Fibroblast of the aortic adventitia (primary cell): ENCODE measurements at regions not wholly inside any gene's neighbourhood (a gene's known extent, or its start where the extent isn't known, plus 50 kb on each side); places are given as distances from the start of the nearest gene placed in this dataset.
A peak's percentile ranks its signal among the peaks of the same experiment; 100 is the strongest.

Experiments used
- DNase-seq: peaks from one replicate; pipeline ENCODE4 v3.0.0-alpha.2; 2010; ENCODE audit warnings: low read depth
- H3K4me3 ChIP-seq: 2 replicates; pipeline ENCODE4 v1.5.1; 2011; ENCODE audit warnings: low read depth, mild to moderate bottlenecking, control low read depth, low read length, moderate library complexity
- TF ChIP-seq, protein P1 (sequence below): IDR thresholded peaks from 2 replicates; pipeline ENCODE4 v1.5.1; 2011; ENCODE audit warnings: mild to moderate bottlenecking, low read length, control low read depth, inconsistent platforms; ENCODE audit not compliant: insufficient read depth

DNA sequence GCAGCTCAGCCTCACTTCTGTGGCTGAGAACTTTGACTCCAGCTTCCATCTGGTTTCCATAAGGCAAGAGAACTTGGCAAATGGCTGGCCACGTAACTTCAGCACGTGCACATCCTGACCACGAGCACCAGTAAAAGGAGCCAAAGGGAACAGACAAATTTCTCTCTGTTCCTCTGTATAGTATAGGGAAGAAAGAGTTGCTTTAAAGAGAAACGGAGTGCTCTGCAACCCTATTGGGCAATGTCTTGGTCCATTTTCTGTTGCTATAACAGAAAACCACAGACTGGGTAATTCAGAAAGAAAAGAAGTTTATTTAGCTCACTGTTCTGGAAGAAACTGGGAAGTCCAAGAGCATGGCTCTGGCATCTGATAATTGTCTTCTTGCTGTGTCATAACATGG is 558.7 kb downstream of the ACTL7B start:
- DNase-seq, result peak; percentile 97
- H3K4me3 ChIP-seq, result no peak overlapping the region
- TF ChIP-seq, protein P1, sequence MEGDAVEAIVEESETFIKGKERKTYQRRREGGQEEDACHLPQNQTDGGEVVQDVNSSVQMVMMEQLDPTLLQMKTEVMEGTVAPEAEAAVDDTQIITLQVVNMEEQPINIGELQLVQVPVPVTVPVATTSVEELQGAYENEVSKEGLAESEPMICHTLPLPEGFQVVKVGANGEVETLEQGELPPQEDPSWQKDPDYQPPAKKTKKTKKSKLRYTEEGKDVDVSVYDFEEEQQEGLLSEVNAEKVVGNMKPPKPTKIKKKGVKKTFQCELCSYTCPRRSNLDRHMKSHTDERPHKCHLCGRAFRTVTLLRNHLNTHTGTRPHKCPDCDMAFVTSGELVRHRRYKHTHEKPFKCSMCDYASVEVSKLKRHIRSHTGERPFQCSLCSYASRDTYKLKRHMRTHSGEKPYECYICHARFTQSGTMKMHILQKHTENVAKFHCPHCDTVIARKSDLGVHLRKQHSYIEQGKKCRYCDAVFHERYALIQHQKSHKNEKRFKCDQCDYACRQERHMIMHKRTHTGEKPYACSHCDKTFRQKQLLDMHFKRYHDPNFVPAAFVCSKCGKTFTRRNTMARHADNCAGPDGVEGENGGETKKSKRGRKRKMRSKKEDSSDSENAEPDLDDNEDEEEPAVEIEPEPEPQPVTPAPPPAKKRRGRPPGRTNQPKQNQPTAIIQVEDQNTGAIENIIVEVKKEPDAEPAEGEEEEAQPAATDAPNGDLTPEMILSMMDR, result no peak

DNA sequence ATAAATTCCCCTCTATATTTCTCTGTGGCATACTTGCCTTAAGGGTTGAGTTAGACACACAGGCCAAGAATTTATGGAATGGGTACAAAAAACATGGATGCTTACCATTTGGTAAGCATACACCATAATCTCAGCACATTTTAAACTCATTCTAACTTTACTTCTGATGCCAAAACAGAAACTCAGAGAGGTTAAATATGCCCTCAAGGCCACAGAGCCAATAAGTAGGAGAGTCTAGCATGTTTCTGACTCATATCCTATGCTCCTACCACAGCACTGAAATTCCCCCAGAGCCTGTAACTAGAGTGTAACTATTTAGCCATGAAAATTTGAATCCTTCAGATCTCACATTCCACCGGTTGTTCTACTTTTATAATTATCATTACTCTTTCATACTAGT is 559.7 kb downstream of the ACTL7B start:
- H3K4me3 ChIP-seq, result no peak overlapping the region
- TF ChIP-seq, protein P1, result no peak
- peak; percentile 82 for DNase-seq

- TF ChIP-seq, protein P1, result no peak
- no peak overlapping the region for H3K4me3 ChIP-seq
- DNase-seq, result no peak
Measured at GRCh38 chr9:108291586-108291932, 564.2 kb downstream of the ACTL7B start.

DNA sequence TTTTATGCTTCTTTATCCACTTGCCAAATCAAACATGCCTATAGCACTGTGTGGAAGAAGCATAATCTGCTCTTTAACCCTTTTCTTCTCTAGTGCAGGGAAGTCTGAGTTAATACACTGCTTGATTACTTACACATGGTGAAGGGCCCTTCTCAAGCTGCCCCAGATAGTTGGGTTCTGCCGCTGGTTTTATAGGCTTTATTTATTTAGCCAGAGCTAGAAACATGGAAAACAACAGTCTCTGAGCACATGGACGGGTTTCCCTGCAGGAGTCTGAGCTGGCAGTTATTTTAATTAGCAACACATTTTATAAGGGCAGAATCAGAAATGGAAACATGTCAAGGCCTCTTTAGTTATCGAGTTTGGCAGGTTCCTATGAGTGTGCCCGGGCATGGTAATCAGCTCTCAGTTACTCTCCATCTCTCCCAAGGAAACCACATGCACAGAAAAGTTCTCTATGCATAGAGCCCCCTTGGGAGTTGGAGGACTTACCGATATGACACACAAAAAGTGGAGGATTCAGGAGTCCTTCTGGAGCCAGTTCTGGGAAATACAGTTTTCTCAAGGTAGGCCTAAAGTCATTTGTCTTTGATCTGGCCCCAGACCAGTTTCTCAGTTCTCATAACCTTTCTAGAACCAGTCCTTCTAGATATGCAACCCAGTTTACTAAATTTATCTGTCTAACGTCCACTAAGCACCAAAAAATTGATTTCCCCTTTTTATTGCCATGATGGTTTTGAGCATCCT is 564.8 kb downstream of the ACTL7B start:
- DNase-seq, result no peak
- TF ChIP-seq, protein P1, result no peak
- H3K4me3 ChIP-seq, result no peak overlapping the region

DNA sequence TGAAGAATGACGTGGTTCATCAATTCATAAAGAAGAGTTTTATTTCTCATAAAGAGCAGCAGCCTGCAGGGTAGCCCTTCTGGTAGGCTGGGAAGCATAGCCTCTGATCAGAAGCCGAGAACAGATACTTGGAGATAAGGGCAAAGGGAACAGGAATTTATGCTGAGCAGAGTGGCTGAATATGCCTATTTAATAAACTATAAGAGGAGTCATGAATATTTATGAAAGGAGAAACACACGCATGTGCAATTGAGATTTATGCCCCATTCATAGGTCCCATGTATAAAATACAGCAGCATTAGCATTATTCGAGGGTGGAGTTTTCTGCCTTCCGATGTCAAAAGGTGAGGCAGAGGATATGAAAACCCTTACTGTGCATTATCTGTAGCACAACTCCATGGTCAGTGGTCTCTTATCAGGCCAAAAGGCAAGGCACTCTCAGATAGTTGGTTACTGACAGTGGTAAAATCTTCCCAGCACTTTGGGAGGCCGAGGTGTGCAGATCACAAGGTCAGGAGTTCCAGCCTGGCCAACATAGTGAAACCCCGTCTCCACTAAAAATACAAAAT is 569.1 kb downstream of the ACTL7B start:
- H3K4me3 ChIP-seq, result no peak overlapping the region
- DNase-seq, result no peak

GRCh38 chr9:108283696-108284095 is 572.1 kb downstream of the ACTL7B start:
- no peak for DNase-seq
- TF ChIP-seq, protein P1, result no peak
- no peak overlapping the region for H3K4me3 ChIP-seq

More for the DNA sequence above, 569.1 kb downstream of the ACTL7B start:
- TF ChIP-seq, protein P1, result no peak
